ENCODE measurements at regions not wholly inside any gene's neighbourhood (a gene's known extent, or its start where the extent isn't known, plus 50 kb on each side); places are given as distances from the start of the nearest gene placed in this dataset.

GRCh38 chr15:70447928-70448698 lies 315.2 kb downstream of the UACA start:
- no peak for DNase-seq (ENCODE audit: low read depth, low spot score)

- no peak for DNase-seq (ENCODE audit: low read depth, low spot score)
Measured at GRCh38 chr15:70447521-70447920, 315.8 kb downstream of the UACA start.

GRCh38 chr15:70447081-70447480 lies 316.3 kb downstream of the UACA start:
- no peak for DNase-seq (ENCODE audit: low read depth, low spot score)

GRCh38 chr15:70443486-70444273 lies 319.7 kb downstream of the UACA start:
- DNase-seq (ENCODE audit: low read depth, low spot score), result no peak

GRCh38 chr15:70442616-70443321 lies 320.6 kb downstream of the UACA start:
- no peak for DNase-seq (ENCODE audit: low read depth, low spot score)

- DNase-seq (ENCODE audit: low read depth, low spot score), result no peak
Measured at GRCh38 chr15:70442211-70442610, 321.1 kb downstream of the UACA start.

- no peak for DNase-seq (ENCODE audit: low read depth, low spot score)
Measured at GRCh38 chr15:70440416-70441138, 322.8 kb downstream of the UACA start.

- no peak for DNase-seq (ENCODE audit: low read depth, low spot score)
Measured at GRCh38 chr15:70439880-70440279, 323.5 kb downstream of the UACA start.

DNA sequence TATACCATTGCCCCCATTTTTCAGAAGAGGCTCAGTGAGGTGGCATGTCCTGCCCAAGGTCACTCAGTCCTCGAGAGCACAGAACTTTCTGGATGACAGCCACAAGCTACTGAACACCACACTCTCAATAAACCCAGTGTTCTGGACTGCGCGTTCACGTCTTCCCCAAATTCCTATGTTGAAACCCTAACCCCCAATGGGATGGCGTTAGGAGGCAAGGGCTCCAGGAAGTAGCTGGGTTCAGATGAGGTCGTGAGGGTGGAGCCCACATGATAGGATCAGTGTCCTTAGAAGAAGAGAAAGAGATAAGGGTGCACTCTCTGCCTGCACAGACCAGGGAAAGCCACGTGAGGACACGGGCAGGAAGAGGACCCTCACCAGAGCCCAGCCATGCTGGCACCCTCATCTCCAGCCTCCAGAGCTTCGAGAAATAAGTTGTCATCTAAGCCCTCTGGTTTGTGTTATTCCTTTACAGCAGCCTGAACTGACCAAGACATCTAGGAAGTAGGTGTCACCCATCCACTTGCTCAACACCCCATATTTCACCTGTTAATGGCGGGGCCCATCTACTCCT lies 324.0 kb downstream of the UACA start:
- DNase-seq (ENCODE audit: low read depth, low spot score), result no peak

- no peak for DNase-seq (ENCODE audit: low read depth, low spot score)
Measured at GRCh38 chr15:70438776-70439175, 324.6 kb downstream of the UACA start.

DNA sequence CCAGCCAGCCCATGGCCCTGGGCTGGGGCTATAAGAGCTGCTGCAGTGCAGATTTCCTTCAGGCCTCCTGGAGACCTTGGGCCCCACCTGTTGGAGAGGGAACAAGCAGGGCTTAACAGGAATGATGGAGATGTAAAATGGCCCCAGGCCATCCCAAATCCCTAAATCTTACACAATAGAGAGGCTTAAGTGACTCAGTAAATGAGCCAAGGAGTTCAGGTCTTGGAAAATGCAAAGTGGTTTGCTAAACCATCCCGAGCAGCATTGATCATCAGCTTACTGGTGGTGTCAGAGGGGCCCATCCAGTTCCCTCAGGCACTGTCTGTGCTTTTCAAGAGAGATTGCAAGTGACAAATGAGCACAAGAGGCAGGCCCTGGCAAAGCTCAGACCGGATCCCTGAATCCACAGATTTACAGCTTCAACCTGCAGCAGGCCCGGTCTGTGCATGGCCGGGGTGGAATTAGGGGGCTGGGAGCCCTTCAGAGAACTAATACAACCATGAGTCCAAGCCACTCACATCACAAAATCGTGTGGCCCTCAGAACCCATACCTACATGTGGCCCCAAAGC lies 325.4 kb downstream of the UACA start:
- no peak for DNase-seq (ENCODE audit: low read depth, low spot score)

DNA sequence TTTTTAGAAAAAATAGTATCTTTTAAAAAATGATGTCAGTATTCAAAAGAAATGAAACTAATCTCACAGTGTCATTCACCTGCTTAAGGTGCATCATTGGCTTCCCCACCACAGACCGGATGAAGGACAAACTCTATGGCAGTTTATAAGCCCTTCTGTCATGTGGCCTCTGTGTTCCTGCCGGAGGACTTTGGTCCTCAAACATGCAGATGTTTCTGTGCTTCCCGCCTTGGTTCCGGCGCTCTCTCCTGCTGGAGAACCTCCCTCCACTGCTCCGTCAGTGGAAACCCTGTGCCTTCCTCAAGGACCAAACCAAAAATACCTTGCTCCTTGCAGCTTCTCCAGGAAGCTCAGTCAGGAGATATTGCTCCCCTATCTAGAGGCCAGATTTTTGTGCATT lies 326.3 kb downstream of the UACA start:
- no peak for DNase-seq (ENCODE audit: low read depth, low spot score)

GRCh38 chr15:70436428-70436827 lies 326.9 kb downstream of the UACA start:
- no peak for DNase-seq (ENCODE audit: low read depth, low spot score)

GRCh38 chr15:70435872-70436271 lies 327.5 kb downstream of the UACA start:
- no peak for DNase-seq (ENCODE audit: low read depth, low spot score)

DNA sequence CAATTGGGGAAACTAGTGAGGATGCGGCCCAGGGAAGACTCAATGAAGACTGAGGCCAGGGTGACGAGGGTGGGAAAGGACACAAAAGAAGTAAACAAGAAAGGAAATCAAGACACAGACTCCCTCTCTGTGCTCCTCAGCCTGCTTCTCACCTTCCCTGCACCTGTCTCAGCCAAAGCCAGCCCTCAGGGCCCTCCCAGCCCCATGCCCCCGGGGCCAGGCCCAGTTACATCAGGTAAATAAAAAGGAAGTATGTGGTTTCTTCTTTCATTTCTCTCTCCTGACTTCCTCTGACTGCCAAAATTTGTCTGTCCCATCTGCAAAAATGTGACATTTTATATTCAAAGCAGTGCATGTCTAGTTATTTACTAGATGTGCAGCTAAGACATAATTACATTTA lies 328.0 kb downstream of the UACA start:
- DNase-seq (ENCODE audit: low read depth, low spot score), result no peak

- DNase-seq (ENCODE audit: low read depth, low spot score), result no peak
Measured at GRCh38 chr15:70433586-70434324, 329.6 kb downstream of the UACA start.

DNA sequence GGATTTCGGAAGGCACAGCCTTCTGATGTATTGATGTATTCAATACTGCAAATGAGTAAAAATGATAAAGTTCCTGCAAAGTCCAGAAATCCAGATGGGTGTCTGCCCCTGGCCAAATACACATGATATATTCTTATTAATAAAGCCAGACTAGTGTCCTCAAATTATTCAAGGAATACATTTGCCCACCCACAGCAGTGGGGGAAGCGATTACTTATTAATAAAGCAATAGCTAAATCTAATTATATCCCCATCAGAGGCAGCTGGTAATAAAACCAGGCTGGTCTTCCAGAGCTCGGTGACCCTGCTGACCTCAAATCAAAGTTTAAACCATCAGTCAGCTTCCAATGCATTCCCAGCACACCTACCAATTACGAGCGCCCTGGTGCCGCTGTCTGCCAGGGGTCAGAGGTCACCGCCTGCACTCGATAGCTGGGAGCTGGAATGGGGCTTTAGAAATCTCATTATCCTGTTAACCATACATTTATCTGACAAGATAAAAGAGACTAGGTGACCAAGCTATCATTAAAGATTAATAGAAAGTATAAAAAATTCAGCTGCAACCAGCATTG lies 330.3 kb downstream of the UACA start:
- DNase-seq (ENCODE audit: low read depth, low spot score), result no peak

DNA sequence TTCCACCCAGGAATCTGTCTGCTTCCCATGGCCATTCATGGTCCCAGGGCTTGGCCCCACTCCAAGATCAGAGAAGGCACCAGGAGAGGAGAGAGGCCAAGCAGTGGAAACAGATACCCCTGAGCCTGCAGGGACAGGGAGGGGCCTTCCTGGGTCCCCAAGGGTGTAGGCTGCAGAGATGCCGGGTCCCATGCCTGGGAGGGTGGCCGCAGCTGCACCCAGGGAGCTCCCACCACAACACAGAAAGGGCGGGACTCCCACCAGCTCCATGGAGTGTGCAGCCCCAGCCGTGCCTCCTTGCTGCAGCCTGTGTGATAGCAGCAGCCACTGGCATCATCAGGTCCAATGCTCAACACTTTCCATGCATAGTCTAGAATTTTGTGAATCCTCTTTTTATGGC lies 331.5 kb downstream of the UACA start:
- DNase-seq (ENCODE audit: low read depth, low spot score), result no peak

GRCh38 chr15:70430069-70430468 lies 332.4 kb upstream of the TLE3 start:
- DNase-seq (ENCODE audit: low read depth, low spot score), result no peak
